GM19351 (cell line): ENCODE measurements at regions not wholly inside any gene's neighbourhood (a gene's known extent, or its start where the extent isn't known, plus 50 kb on each side); places are given as distances from the start of the nearest gene placed in this dataset.

Experiments
- ATAC-seq: cut with Tn5 transposase; IDR thresholded peaks from one replicate; pipeline ENCODE4 v1.9.1; 2021; ENCODE audit warnings: mild to moderate bottlenecking, moderate library complexity; ENCODE audit not compliant: unreplicated experiment

DNA sequence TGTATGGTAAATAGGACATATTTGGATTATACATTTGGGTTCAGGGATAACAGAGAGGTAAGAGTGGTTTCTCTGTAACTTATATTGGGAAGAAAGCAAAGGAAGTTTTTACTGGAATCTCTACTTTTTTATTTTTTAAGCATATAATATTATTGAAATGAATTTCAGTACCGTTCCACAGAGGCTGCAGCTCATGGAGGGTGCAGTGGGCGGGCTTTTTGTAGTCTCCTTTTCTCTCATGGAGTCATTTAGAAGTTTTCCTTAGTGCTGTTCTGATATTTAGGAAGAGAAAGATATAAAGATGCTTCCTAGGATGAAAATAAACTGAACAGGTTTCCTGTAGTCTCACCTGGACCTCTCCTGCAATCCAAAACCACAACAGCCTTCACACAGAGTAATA, 1153.3 kb upstream of the TMEFF2 start:
- no peak for ATAC-seq

DNA sequence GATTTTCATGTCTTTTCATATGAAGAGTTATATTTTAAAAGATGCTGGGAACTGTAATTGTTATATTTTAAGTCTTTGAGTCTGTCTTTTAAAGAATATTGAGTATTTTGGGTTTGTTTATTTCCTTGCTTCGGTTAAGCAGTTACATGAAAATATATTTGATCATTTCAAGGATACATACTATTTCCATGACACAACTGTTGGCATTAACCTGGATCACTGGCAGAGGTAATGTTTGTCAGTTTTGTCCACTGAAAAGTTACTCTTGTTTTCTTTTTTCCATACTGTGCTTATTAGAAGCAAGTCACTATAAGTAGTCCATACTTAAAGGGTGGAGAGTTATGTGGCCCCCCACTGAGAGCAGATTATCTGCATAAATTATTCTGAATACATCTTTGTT, 1142.0 kb upstream of the TMEFF2 start:
- no peak for ATAC-seq

DNA sequence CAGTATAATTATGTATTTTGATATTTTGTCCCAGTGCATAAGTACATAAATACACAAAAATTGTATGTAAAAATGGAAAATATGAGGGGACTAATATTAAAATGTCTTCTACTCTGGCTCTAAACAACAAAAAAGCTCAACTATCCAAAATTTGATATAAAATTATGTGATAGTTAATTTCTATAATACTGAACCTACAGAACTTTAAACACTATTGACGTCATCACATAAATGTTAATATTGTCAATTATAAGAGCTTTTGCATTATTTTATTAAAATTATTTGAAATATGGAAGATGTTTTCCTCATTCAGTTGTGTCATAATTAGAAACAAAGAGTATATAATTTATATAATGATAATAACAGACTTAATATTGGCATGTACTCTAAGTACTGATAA, 1139.7 kb upstream of the TMEFF2 start:
- no peak for ATAC-seq

DNA sequence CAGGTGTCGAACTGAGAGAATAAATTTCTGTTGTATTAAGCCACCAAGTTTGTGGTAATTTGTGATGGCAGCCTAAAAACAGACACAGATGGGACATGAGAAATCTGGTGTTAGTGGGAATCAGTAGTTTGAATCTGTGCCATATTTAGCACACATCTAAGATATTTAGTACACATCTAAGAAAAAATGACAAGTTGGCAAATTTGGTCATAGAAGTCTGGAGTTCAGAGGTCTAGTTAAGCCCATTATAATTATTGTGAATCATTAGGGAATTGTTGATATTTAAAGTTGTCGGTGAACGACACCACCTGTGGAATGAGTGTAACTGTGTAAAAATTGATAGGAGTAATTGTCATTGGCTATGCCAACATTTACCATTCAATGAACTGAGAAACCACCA, 1138.8 kb upstream of the TMEFF2 start:
- no peak for ATAC-seq

DNA sequence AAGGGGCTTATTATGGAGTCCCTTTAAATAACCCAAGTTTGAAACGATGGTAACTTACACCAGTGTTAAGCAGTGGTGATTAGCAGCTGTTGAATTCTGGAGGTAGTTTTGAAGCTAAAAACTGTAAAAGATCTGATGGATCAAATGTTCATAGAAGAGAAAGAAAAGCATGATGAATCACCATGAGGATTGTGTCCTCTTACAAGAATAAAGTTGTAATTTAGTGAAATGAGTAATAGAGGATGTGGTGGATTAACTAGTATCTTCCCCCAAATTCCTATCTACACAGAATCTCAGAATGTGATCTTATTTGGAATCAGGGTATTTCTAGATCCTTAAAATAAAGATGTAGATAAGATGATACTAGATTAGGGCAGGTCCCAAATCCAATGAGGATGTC, 1138.2 kb upstream of the TMEFF2 start:
- ATAC-seq: no peak

DNA sequence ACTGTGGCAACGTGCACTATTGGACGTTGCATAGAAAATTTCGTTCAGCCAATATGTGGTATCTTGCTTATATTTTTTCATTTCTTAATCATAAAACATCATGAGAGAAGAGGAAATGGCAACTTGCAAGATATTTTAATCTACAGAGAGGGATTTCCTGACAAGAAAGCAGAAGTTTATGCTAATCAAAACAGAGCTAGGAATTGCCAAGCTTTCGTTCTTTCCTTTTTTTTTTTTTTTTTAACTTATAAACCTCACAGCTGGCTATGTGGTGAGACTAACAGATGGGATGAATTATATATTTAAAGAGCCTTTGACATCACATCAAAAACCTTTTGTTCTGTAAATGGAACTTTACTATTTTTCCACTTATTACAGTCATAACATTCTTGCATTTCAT, 1136.9 kb upstream of the TMEFF2 start:
- no peak for ATAC-seq

DNA sequence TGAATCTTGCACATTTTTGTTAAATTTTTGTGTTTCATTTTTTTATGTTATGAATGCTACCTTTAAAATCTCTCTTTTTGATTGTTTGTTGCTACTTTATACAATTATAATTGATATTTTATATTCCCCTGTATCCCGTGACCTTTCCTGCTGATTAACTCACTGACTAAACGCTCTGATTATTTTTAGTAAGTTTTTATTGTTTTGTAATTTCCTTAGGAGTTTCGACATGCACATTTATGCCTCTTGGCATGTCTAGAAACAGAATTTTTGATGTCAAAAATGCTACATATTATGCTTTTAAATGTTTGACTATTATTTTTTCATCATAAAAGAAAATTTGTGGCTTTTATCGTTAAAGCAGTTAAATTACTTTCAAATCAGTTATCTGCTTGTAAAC, 1131.6 kb upstream of the TMEFF2 start:
- no peak for ATAC-seq

DNA sequence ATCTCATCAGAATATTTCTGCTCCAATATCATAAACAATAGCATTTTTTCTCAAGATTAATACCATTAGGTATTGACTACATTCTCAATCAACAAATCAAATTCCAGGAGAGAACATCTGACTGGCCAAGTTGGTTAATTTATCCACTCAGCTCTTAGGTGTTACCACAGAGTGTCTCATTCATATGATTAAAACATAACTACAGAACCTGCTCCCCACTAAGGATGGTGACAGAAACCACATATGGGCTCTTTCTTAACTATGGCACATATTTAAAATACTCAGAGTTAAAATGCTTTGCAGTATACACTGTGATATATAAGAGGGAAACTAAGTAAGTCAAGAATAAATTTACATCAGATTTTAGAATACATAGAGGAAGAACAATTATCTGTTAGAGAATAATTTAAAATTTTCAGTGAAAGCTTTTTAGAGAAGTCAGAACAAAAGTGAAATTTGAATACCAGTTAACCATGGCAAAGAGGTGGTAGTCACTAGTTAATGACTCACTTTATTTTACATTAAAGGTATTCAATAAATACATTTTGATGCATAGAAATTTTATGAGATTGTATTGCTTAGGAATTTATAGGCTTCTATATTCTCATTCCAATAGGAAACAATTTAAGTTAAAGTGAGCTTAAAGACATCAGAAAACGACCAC, 1120.8 kb upstream of the TMEFF2 start:
- ATAC-seq: no peak

DNA sequence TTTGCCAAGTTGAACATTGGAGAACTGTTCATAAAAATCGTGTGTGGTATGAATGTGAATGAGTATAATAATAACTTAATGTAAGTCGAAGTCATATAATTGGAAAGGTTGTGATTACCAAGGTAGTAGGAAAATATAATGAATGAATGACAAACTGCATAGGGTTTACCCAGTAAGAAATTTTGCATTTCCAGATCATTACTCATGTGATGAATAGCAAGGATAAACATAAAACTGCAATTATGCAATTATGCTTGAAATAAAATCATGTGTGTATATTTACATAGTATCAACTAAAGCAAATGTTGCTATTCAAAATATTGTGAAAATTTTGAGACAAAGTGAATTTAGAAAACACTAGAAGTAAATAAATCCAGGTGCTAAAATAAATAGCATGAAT, 1108.7 kb upstream of the TMEFF2 start:
- no peak for ATAC-seq

DNA sequence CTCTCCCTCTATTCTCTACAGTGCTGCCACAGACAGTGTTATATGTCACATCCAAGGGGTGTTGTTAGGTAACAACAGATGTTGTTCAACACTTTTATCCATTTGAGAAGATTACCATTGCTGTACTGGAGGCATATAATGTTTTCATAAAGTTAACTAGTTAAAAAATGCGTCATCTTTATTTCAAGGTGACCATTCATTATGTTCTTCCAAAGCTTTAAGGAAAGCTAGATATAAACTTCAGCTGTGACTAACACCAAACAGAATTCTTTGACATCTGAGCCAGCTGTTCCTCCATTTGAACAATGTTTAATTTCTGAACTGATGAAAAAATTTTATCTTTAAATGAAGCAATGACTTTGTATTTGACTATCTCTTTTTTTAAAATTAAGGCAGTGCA, 1099.6 kb upstream of the TMEFF2 start:
- ATAC-seq: no peak

DNA sequence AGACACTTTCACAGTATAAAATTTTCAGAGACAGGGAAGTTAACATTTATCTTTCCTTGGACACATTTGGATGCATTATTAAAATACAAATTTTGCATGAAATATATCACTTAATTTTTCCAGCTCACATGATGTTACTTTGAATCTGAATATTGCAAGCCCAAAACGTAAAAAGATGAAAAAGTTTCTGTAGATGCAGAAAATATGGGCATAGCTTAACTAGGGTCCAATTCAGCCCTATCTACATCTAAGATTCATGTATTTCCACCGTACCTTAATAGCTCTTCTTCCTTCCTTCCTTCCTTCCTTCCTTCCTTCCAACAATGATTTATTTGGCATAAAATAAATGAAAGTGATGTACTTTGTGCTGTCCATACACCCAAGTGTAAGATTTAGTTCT, 1084.6 kb upstream of the TMEFF2 start:
- ATAC-seq: no peak

DNA sequence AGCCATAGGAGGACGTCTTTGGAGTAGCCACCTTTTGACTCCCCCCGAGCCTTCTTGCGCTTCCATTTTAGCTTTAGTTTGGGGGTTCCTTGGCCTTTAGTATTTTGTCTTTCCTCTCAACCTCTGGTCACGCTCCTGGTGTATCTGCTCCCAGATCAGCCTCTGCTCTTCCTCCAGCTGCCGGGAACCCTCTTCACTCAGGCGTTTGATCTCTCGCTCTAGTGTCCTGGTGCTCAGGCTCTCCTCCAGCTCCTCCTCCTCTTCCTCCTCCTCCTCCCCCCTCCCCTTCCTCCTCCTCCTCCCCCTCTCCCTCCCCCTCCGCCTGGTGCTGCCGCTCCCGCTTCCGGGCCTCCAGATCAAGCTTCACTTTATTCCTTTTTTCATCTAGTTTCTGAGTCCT, 1082.3 kb upstream of the TMEFF2 start:
- ATAC-seq: no peak

DNA sequence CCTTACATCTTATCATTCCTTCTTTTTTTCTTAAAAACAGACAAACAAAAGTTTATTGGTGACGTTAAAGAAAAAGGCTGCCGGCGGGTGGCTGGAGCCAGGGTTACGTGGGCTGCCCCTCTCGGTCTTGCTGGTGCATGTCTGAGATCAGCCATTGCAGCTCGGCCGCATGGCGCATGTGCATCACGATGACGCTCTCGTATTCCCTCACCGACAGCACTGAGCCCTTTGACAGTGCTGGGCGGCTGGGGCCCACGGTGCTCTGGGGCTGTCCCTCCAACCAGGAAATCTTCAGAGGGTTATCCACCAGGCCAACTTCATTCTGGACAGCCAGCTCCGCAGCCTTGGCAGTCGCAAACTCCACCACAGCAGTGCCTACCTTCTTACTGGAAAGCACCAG, 1081.8 kb upstream of the TMEFF2 start:
- ATAC-seq: no peak

DNA sequence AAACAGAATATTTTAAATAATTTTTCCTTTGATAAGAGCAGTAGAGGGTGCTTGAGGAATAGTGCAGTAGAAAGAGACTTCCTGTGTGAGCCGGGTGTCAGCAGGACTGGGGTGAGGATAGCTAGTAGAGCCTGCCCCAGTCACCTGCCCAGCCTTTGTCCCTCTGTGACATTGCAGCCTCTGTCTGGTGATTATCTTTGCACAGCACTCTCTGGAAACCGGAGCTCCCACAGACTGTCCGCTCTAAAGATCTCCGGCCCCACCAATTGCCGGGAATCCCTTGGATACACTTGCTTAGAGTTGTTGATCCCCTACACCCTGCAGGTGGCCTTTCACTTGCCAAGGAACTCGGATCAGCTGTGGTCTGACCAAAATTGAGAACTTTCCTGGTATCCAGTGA, 1081.3 kb upstream of the TMEFF2 start:
- no peak for ATAC-seq

DNA sequence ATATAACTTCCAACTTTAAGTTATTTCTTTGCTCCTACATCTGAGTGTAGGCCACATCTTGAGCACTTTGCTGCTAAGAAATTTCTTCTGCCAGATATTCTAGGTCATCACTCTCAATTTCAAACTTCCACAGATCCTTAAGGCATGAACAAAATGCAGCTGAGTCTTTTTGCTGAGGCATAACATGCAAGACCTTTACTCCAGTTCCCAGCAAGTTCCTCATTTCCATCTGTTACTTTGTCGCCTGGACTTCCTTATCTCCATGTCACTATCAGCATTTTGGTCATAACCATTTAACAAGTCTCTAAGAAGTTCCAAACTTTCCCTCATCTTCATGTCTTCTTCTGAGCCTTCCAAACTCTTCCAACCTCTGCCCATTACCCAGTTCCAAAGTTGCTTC, 1077.3 kb upstream of the TMEFF2 start:
- ATAC-seq: no peak

DNA sequence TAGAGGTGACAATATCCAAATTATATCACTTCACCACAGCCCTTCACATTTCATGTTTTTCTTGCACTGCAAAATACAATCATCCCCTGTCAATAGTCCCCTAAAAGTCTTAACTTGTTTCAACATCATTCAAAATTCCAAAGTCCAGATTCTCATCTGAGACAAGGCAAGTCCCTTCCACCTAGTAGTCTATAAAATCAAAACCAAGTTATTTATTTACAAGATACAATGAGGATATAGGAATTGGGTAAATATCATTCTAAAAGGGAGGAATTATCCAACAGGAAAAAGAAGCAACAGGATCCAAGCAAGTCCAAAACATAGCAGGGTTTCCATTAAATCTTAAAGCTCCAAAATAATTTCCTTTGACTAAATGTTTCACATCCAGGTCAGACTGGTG, 1076.1 kb upstream of the TMEFF2 start:
- no peak for ATAC-seq

DNA sequence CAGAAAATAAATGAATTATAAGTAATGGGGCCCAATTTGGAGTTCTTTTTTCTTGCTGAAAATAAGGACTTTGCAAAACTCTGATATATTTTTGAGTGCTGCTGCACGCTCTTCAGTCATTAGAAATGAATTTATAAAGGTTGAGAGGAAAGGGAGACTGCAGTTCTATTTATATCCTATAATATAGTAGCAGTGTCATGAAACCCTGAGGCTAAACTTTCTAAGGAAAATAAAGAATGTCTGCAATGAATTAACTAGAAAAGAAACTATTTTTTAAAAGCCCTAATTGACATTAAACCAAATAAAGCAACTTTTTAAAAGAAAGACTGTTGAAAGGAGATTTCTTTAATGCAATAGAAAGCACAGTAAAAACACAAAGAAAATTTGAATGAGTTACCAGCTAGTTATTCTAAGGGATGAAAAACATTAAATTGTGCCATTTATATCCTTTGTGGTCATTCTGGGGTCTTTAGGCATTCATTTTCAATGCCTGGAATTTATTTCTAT, 1072.8 kb upstream of the TMEFF2 start:
- ATAC-seq: no peak

DNA sequence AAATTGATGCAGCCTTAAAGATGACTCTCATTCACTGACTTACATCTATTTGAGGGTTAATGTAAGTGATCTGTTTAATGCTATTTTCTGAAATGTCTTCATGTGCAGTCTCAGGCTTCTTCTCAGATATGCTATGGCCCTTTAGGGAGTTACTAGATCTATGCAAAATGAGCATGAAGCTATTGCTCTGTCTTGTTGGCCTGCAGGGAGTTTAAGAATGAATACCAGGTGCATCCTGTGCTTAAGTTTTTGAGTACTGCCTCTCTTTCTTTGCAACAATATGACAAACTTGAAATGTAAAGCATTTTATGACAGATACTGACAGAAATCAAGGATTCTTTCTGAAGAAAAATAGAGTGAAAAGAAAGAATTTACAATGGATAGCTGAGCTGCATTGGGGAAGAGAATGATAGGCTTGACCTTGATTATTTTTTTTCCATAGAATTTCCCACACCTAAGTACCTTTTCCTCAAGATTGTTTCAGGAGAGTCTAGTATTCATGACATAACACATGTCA, 1058.3 kb upstream of the TMEFF2 start:
- no peak for ATAC-seq

DNA sequence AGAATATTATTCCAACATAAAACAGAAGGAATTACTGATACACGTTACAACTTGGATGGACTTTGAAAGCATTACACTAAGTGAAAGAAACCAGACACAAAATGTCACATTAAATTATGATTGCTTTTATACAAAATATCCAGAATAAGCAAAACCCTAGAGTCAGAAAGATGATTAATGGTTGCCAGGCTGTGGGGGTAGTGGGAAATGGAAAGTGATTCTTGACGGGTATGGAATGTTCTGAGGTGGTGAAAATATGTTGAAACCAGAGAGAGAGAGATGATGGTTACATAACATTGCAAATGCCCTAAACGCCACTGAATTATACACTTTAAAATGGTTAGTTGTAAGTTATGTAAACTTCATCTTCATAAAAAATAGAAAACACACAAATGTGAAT, 1057.2 kb upstream of the TMEFF2 start:
- ATAC-seq: no peak

DNA sequence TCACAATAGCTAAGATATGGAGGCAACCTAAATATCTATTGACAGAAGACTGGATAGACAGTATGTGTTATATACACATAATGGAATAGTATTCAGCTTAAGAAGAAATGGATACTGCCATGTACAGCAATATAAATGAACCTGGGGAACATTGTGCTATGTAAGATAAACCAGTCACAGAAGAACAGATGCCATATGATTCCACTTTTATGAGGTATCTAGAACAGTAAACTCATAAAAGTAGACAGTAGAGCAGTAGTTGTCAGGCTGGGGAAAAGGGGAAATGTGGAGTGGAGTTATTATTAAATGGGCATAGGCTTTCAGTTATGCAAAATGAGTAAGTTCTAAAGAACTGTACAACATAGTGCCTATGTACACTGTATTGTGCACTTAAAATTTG, 1055.7 kb upstream of the TMEFF2 start:
- no peak for ATAC-seq

DNA sequence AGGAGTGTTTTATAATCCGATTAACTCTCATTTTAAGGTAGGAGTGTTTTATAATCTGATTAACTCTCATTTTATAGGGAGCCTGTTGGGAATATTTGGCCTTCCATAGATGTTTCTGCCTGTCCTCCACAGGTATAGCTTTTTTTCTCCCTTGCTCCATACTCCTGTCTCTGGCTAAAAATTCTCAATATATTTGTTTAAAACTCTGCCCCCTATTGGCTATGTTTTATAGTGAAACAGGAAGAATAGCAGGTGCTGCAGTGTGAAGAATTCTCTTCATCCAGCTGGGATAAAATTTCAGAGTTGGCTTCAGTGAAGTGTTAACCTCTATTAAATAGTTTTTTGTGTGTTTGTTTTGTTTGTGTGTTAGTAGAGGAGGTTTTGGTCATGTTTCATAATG, 1046.0 kb upstream of the TMEFF2 start:
- no peak for ATAC-seq

DNA sequence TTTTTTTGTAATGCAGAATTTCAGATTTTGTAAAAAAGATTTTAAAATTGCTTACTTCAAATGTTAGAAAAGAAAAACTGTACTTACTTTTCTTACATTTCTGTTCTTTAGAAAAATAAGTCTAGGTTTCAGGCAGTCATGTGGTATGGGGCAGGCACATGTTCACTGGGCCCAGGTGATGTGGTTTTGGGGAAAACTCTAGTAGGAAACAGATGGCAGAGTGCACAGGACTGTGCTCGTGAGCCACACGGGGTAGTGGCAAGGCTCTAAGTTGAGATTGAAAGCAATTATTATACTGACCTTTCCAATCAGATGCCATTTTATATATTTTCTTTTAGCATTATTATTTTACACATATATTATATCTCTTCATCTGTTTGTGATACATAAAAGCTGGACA, 1036.9 kb upstream of the TMEFF2 start:
- no peak for ATAC-seq

DNA sequence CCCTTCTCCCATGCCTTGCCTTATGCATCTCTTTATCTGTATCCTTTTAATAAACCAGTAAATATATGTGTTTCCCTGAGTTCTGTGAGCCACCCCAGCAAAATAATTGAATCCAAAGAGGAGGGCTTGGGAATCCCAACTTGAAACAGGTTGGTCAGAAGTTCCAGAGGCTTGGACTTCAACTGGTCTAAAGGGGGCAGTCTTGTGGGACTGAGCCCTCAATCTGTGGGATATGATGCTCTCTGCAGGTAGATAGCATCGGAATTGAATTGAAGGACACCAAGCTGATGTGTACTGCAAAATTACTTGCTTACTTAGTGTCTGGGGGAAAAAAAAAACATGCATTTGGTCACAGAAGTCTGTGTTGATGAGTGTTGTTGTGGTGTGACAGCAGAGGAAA, 1033.5 kb upstream of the TMEFF2 start:
- no peak for ATAC-seq
